Sigmoid colon (tissue), 6 donors: ENCODE measurements at regions not wholly inside any gene's neighbourhood (a gene's known extent, or its start where the extent isn't known, plus 50 kb on each side); places are given as distances from the start of the nearest gene placed in this dataset.

Experiments
- DNase-seq: peaks from one replicate; pipeline ENCODE4 v3.0.0-alpha.2; 2019
- H3K27ac ChIP-seq, 4 donors: fragments of 200-600 bp; sonication (generic); one replicate each; pipeline ENCODE4 v1.5.1; 2016 to 2019; ENCODE audit warnings: mild to moderate bottlenecking in 1 of 4
- H3K27me3 ChIP-seq, 3 donors: fragments of 200-600 bp; sonication (generic); one replicate each; pipeline ENCODE4 v1.5.1; 2019; ENCODE audit warnings: mild to moderate bottlenecking in 1 of 3
- H3K36me3 ChIP-seq, 4 donors: fragments of 200-600 bp; sonication (generic); one replicate each; pipeline ENCODE4 v1.5.1; 2016 to 2019
- H3K4me1 ChIP-seq, 4 donors: fragments of 200-600 bp; sonication (generic); one replicate each; pipeline ENCODE4 v1.5.1; 2017 to 2019
- H3K4me3 ChIP-seq, 4 donors: fragments of 200-600 bp; sonication (generic); one replicate each; pipeline ENCODE4 v1.5.1; 2017 to 2019; ENCODE audit warnings: mild to moderate bottlenecking in 2 of 4, moderate library complexity in 1 of 4
- H3K9me3 ChIP-seq, 4 donors: fragments of 200-600 bp in 3 of 4; sonication (generic) in 3 of 4; one replicate each; pipeline versions ENCODE4 v1.5.1 to v1.6.1; 2013 to 2019
- EP300 ChIP-seq, 4 donors: sonication (generic); formaldehyde crosslinking; IDR thresholded peaks; one replicate each; pipeline ENCODE4 v1.6.1; 2017; ENCODE audit warnings: antibody characterized with exemption in 4 of 4
- POLR2A ChIP-seq, 2 donors: fragments of 450-650 bp; IDR thresholded peaks; one replicate each; pipeline ENCODE4 v1.6.1; 2016; ENCODE audit warnings: antibody characterized with exemption in 2 of 2, mild to moderate bottlenecking in 2 of 2, moderate library complexity in 2 of 2
- POLR2AphosphoS5 ChIP-seq, 4 donors: sonication (generic); formaldehyde crosslinking; IDR thresholded peaks; one replicate each; pipeline ENCODE4 v1.6.1; 2017; ENCODE audit warnings: antibody characterized with exemption in 4 of 4
- WGBS, 2 donors: extraction: QIAGEN DNeasy Blood & Tissue Kit; methylation state at CpG; one replicate each; pipeline ENCODE4 v1.1.7; 2013; 5-methylcytosine and 5-hydroxymethylcytosine counted together
- intact Hi-C: fragments of 100-400 bp; cut with DNase I; formaldehyde crosslinking; loops from one replicate; pipeline ENCODE4 v1.15.1; 2023
- TF ChIP-seq, protein P1 (sequence below), 4 experiments: fragments of 450-650 bp in 3 of 4; fragments of 200-600 bp in 1 of 4; IDR thresholded peaks; one replicate each; pipeline ENCODE4 v1.5.1; 2016 to 2019; ENCODE audit warnings: antibody characterized with exemption in 4 of 4, mild to moderate bottlenecking in 3 of 4, moderate library complexity in 2 of 4
- donor health status: healthy with polysubstance abuse.
- donor health status: healthy.

DNA sequence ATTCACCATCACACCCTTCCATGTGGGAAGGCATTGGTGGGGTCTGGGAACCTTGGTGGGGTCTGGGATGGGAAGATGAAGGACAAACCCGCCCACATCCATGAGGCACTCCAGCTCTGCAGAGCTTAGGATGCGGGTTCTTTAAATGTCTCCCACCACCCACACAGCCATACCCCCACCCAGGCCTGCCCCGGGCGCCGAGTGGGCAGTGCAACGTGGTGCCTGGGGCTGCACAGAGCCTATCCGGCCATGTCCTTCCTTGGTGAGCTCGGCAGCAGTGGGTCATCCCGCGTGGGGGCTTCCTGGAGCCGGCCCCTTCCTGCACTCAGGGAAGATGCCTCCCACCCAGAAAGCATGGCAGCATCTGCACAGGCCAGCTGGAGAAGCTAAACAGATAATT lies 163.5 kb upstream of the TCERG1L start:
- TF ChIP-seq, protein P1, sequence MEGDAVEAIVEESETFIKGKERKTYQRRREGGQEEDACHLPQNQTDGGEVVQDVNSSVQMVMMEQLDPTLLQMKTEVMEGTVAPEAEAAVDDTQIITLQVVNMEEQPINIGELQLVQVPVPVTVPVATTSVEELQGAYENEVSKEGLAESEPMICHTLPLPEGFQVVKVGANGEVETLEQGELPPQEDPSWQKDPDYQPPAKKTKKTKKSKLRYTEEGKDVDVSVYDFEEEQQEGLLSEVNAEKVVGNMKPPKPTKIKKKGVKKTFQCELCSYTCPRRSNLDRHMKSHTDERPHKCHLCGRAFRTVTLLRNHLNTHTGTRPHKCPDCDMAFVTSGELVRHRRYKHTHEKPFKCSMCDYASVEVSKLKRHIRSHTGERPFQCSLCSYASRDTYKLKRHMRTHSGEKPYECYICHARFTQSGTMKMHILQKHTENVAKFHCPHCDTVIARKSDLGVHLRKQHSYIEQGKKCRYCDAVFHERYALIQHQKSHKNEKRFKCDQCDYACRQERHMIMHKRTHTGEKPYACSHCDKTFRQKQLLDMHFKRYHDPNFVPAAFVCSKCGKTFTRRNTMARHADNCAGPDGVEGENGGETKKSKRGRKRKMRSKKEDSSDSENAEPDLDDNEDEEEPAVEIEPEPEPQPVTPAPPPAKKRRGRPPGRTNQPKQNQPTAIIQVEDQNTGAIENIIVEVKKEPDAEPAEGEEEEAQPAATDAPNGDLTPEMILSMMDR (IDR thresholded peaks at IDR 0.05), result no peak
- intact Hi-C loops, result no loop called here
- Histone ChIP-seq H3K4me1 (no peaks in the 10 kb centered on the region), H3K4me3 (no peak overlapping the region), H3K27ac (no peak overlapping the region), H3K36me3 (no peaks in the 10 kb centered on the region), H3K9me3 (no peaks in the 10 kb centered on the region), H3K27me3 (peaks cover 0 to 3% (median 0%) of the 10 kb centered on the region in 3 donors)
- no peak for DNase-seq
- 88 to 90% methylated on average over 11 of the region's 11 CpGs for WGBS, 2 donors

DNA sequence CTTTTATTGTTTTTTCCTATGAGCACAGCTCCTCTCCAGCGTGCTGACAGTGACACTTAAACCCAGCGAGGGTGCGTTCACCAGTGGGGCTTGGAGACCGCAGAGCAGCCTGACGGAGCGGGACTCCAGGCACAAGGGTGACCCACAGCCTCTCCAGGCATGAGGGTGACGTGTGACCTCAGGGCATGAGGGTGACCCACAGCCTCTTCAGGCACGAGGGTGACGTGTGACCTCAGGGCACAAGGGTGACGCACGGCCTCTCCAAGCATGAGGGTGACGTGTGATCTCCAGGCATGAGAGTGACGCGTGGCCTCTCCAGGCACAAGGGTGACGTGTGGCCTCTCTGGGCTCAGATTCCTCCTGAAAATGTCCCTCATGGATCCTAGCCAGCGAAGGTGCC lies 164.3 kb upstream of the TCERG1L start:
- Histone ChIP-seq H3K27ac (no peak overlapping the region), H3K27me3 (peaks cover 0 to 9% (median 0%) of the 10 kb centered on the region in 3 donors), H3K9me3 (no peaks in the 10 kb centered on the region), H3K4me3 (no peak overlapping the region), H3K36me3 (no peaks in the 10 kb centered on the region), H3K4me1 (no peaks in the 10 kb centered on the region)
- no peak for DNase-seq
- intact Hi-C loops, result no loop called here
- WGBS, 2 donors, result 87 to 88% methylated on average over 16 of the region's 16 CpGs
- TF ChIP-seq, protein P1 (IDR thresholded peaks at IDR 0.05), result no peak
- TF ChIP-seq POLR2AphosphoS5 (IDR thresholded peaks at IDR 0.05), result no peak

DNA sequence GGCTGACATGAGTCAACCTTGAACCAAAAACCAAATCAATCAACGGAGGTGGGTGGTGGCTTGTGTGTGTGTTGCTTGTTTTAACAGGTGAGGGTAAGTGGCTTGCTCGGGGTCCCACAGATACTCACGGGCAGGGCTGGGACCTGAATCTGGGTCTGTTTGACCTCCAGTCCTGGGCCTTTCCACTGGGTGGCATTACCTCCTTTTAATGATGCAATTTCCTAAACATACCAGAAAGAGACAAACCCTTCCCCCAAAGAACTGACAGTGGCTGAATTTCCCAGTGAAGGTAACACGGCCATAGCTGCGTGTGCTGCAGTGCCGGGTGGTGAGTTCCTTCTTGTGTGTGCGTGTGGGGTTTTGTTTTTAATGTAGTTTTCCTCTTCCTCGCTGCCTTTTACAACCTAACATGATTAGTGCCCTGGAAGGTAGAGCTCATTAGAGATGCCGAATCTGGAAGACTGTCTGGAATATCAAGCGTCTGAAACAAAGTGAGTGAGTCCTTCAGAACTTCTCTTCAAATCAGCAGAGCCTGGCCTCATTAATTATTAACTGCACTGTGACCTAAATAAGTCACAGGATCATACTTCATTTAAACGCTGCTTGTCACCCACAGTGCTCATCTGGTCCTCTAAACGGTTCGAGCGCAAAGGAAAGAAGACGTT lies 166.1 kb upstream of the TCERG1L start:
- no peak overlapping the region for H3K4me3 ChIP-seq
- no peaks in the 10 kb centered on the region for H3K4me1 ChIP-seq
- no peaks in the 10 kb centered on the region for H3K9me3 ChIP-seq
- TF ChIP-seq POLR2AphosphoS5 (IDR thresholded peaks at IDR 0.05), result no peak
- 30 to 58% methylated on average over 15 of the region's 15 CpGs for WGBS, 2 donors
- H3K36me3 ChIP-seq, result no peaks in the 10 kb centered on the region
- peaks cover 0 to 11% (median 0%) of the 10 kb centered on the region in 3 donors for H3K27me3 ChIP-seq
- intact Hi-C loops, result no loop called here
- no peak overlapping the region for H3K27ac ChIP-seq
- no peak for DNase-seq

DNA sequence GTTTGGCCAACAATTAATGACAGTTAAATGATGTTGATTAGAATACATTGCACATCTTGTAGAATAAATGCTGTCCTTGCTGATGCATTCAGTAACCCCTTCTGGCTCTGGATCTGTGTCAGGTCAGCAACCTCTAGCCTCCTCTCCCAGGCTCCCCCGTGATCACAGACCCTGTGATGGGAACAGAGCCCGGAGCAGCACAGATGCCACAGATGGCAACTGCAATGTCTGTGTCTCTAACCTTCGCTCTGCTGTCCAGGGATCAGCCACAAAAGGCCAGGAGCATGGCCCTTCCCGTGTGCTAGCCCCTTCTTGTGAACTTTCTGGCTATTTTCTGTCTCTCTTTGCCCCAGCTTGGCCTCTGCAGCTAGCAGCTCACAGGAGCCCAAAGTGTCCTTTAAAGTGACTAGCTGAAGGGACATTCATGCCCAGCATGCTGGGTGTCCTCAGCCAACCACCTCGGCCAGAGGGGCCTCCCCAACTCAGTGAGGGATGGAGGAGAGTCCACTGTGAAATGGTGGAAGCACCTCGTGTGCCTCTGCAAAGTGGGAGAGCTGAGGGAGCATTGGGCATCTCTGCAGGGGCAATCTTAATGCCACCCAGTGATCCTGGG lies 167.0 kb upstream of the TCERG1L start:
- no peak overlapping the region for H3K27ac ChIP-seq
- intact Hi-C loops, result no loop called here
- no peak for DNase-seq
- H3K4me1 ChIP-seq, result no peaks in the 10 kb centered on the region
- no peaks in the 10 kb centered on the region for H3K36me3 ChIP-seq
- H3K27me3 ChIP-seq, result peaks cover 0 to 11% (median 0%) of the 10 kb centered on the region in 3 donors
- H3K9me3 ChIP-seq, result no peaks in the 10 kb centered on the region
- H3K4me3 ChIP-seq, result no peak overlapping the region
- WGBS, 2 donors, result 45 to 59% methylated on average over 6 of the region's 6 CpGs
- no peak for TF ChIP-seq POLR2A (IDR thresholded peaks at IDR 0.05)
- TF ChIP-seq EP300 (IDR thresholded peaks at IDR 0.05), result no peak
- TF ChIP-seq POLR2AphosphoS5 (IDR thresholded peaks at IDR 0.05), result no peak
- TF ChIP-seq, protein P1 (IDR thresholded peaks at IDR 0.05), result no peak

DNA sequence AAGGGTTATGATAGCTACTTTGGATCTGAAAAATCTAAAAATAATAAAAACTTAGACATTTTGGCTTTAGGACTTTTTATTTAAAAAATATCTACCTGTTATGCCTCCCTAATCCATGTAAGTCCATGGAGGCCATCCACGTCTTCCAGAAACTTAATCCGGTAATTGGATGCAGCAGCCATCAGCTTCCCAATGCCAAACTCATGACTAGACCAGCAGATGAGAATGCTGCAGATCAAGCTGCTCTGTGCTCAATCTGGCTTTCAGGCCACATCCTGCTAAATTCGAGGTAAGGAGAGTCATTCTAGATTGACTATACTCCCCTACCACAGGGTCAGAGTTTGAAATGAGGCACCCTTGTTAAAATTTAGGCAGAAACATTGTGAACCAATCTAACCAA lies 168.5 kb upstream of the TCERG1L start:
- H3K27me3 ChIP-seq, result peaks cover 0 to 11% (median 0%) of the 10 kb centered on the region in 3 donors
- H3K36me3 ChIP-seq, result no peaks in the 10 kb centered on the region
- intact Hi-C loops, result no loop called here
- no peaks in the 10 kb centered on the region for H3K4me1 ChIP-seq
- no peak overlapping the region for H3K27ac ChIP-seq
- WGBS, 2 donors, result 58 to 79% methylated on average over 3 of the region's 3 CpGs
- H3K4me3 ChIP-seq, result no peak overlapping the region
- no peak for TF ChIP-seq EP300 (IDR thresholded peaks at IDR 0.05)
- TF ChIP-seq POLR2A (IDR thresholded peaks at IDR 0.05), result no peak
- TF ChIP-seq POLR2AphosphoS5 (IDR thresholded peaks at IDR 0.05), result no peak
- TF ChIP-seq, protein P1 (IDR thresholded peaks at IDR 0.05), result no peak
- no peak for DNase-seq
- H3K9me3 ChIP-seq, result no peaks in the 10 kb centered on the region
